DOHH2 (cell line): ENCODE measurements at regions not wholly inside any gene's neighbourhood (a gene's known extent, or its start where the extent isn't known, plus 50 kb on each side); places are given as distances from the start of the nearest gene placed in this dataset.

Experiments used
- H3F3A ChIP-seq: fragments of 200-600 bp; sonication (generic), shearing (Covaris generic); 2 replicates; pipeline ENCODE4 v1.6.0; 2016; ENCODE audit warnings: antibody characterized with exemption, mild to moderate bottlenecking; ENCODE audit not compliant: control insufficient read depth, insufficient read depth
- H3K27ac ChIP-seq: fragments of 200-600 bp; sonication (generic); 2 replicates; pipeline ENCODE4 v1.5.1; 2014; ENCODE audit warnings: low read depth, mild to moderate bottlenecking, low read length, moderate library complexity
- H3K27me3 ChIP-seq: fragments of 200-600 bp; sonication (generic); 2 replicates; pipeline ENCODE4 v1.6.1; 2014; ENCODE audit warnings: mild to moderate bottlenecking, low read length, mixed read lengths; ENCODE audit not compliant: control insufficient read depth
- H3K36me3 ChIP-seq: fragments of 200-600 bp; sonication (generic); 2 replicates; pipeline ENCODE4 v1.6.1; 2014; ENCODE audit warnings: mild to moderate bottlenecking, low read length, moderate library complexity, mixed read lengths; ENCODE audit not compliant: control insufficient read depth
- H3K4me1 ChIP-seq: fragments of 200-600 bp; sonication (generic); 2 replicates; pipeline ENCODE4 v1.6.1; 2014; ENCODE audit warnings: mild to moderate bottlenecking, low read length, mixed read lengths; ENCODE audit not compliant: control insufficient read depth
- H3K4me2 ChIP-seq: fragments of 200-600 bp; sonication (generic); 2 replicates; pipeline ENCODE4 v1.6.0; 2014; ENCODE audit warnings: mild to moderate bottlenecking, low read length, moderate library complexity
- H3K4me3 ChIP-seq: fragments of 200-600 bp; sonication (generic); 2 replicates; pipeline ENCODE4 v1.5.1; 2014; ENCODE audit warnings: mild to moderate bottlenecking, low read length, mixed read lengths
- H3K79me2 ChIP-seq: fragments of 200-600 bp; sonication (generic); 2 replicates; pipeline ENCODE4 v1.6.1; 2014; ENCODE audit warnings: mild to moderate bottlenecking, low read length, mixed read lengths; ENCODE audit not compliant: control insufficient read depth
- H3K9me2 ChIP-seq: fragments of 200-600 bp; sonication (generic); replicated peaks from 2 replicates; pipeline ENCODE4 v1.6.1; 2014; ENCODE audit warnings: mild to moderate bottlenecking, low read length, mixed read lengths; ENCODE audit not compliant: control insufficient read depth
- H3K9me3 ChIP-seq: fragments of 200-600 bp; sonication (generic); 2 replicates; pipeline ENCODE4 v1.6.1; 2014; ENCODE audit warnings: antibody characterized with exemption, low read length, mixed read lengths; ENCODE audit not compliant: control insufficient read depth, insufficient read depth
- H4K20me1 ChIP-seq: fragments of 200-600 bp; sonication (generic); 2 replicates; pipeline ENCODE4 v1.6.0; 2014; ENCODE audit warnings: low read depth, mild to moderate bottlenecking, antibody characterized with exemption, low read length, moderate library complexity; ENCODE audit not compliant: control insufficient read depth, insufficient read depth
- CTCF ChIP-seq: fragments of 200-600 bp; sonication (generic); IDR thresholded peaks from one replicate; pipeline ENCODE4 v1.5.1; 2014; ENCODE audit warnings: antibody characterized with exemption, mild to moderate bottlenecking, low read depth, low read length; ENCODE audit not compliant: poor library complexity, severe bottlenecking
- EZH2phosphoT487 ChIP-seq: fragments of 200-600 bp; sonication (generic); IDR thresholded peaks from 2 replicates; pipeline ENCODE4 v1.6.1; 2017; ENCODE audit warnings: borderline replicate concordance, mild to moderate bottlenecking, antibody characterized with exemption, low read length, moderate library complexity, mixed read lengths

- no peak overlapping the region for H3K4me2 ChIP-seq
- no peaks in the 10 kb centered on the region for H3K36me3 ChIP-seq
- no peaks in the 10 kb centered on the region for H3K27me3 ChIP-seq
- no peaks in the 10 kb centered on the region for H4K20me1 ChIP-seq
- no peaks in the 10 kb centered on the region for H3K79me2 ChIP-seq
- no peak overlapping the region for H3K27ac ChIP-seq
- H3K9me2 ChIP-seq = no peaks in the 10 kb centered on the region
- TF ChIP-seq CTCF (no peak), EZH2phosphoT487 (no peak)
- no peak overlapping the region for H3K4me3 ChIP-seq
- H3F3A ChIP-seq = no peaks in the 10 kb centered on the region
- no peaks in the 10 kb centered on the region for H3K9me3 ChIP-seq
- no peaks in the 10 kb centered on the region for H3K4me1 ChIP-seq
These were observed 502.2 kb downstream of the PLPP3 start for GRCh38 chr1:56077206-56077605.

- H3K4me1 ChIP-seq = no peaks in the 10 kb centered on the region
- no peak overlapping the region for H3K4me3 ChIP-seq
- H3F3A ChIP-seq = no peaks in the 10 kb centered on the region
- no peaks in the 10 kb centered on the region; the same call in 1 of the 2 replicates for H3K9me2 ChIP-seq
- TF ChIP-seq CTCF (no peak), EZH2phosphoT487 (no peak)
- H3K27me3 ChIP-seq = no peaks in the 10 kb centered on the region
- H3K79me2 ChIP-seq = no peaks in the 10 kb centered on the region
- no peak overlapping the region for H3K4me2 ChIP-seq
- H4K20me1 ChIP-seq = no peaks in the 10 kb centered on the region
- no peaks in the 10 kb centered on the region for H3K9me3 ChIP-seq
- no peak overlapping the region for H3K27ac ChIP-seq
- H3K36me3 ChIP-seq = no peaks in the 10 kb centered on the region
These were observed 505.2 kb downstream of the PLPP3 start for GRCh38 chr1:56074007-56074651.

GRCh38 chr1:56073614-56074006 is 505.8 kb downstream of the PLPP3 start:
- no peaks in the 10 kb centered on the region; the same call in 1 of the 2 replicates for H3K9me2 ChIP-seq
- no peaks in the 10 kb centered on the region for H3F3A ChIP-seq
- no peaks in the 10 kb centered on the region for H3K27me3 ChIP-seq
- no peaks in the 10 kb centered on the region for H3K9me3 ChIP-seq
- no peaks in the 10 kb centered on the region for H3K36me3 ChIP-seq
- H4K20me1 ChIP-seq = no peaks in the 10 kb centered on the region
- H3K79me2 ChIP-seq = no peaks in the 10 kb centered on the region
- no peak overlapping the region for H3K27ac ChIP-seq
- no peak overlapping the region for H3K4me3 ChIP-seq
- no peaks in the 10 kb centered on the region for H3K4me1 ChIP-seq
- H3K4me2 ChIP-seq = no peak overlapping the region
- TF ChIP-seq CTCF (no peak), EZH2phosphoT487 (no peak)
